Caco-2 (cell line): ENCODE measurements at regions not wholly inside any gene's neighbourhood (a gene's known extent, or its start where the extent isn't known, plus 50 kb on each side); places are given as distances from the start of the nearest gene placed in this dataset.

Experiments
- BruUV-seq: library from RNA; stranded (reverse); fragments of 400-500 nt; replicated peaks from 2 replicates; lab custom pipeline; 2021; lab: Mats Ljungman, UMichigan
- CTCF ChIA-PET: fragments of 300-600 bp; sonication (Branson Sonifier 250); formaldehyde crosslinking; loops from one replicate; lab custom pipeline; 2022; ENCODE audit warnings: antibody characterized with exemption; lab: Charles Lee
- POLR2A ChIA-PET: fragments of 300-600 bp; sonication (Branson Sonifier 250); formaldehyde crosslinking; loops from one replicate; lab custom pipeline; 2022; ENCODE audit warnings: antibody characterized with exemption; lab: Charles Lee
- DNase-seq, 2 experiments: peaks; one replicate each; pipeline versions ENCODE4 v3.0.0 to v3.0.0-alpha.2; 2020 to 2022
- H3K27me3 ChIP-seq: replicated peaks from 2 replicates; pipeline ENCODE4 v1.6.0; 2011; ENCODE audit warnings: low read length; ENCODE audit not compliant: control insufficient read depth, insufficient read depth
- H3K36me3 ChIP-seq: 2 replicates; pipeline ENCODE4 v1.5.1; 2011; ENCODE audit warnings: low read length; ENCODE audit not compliant: control insufficient read depth, insufficient read depth
- H3K4me1 ChIP-seq: fragments of 250-450 bp; sonication (Bioruptor Pico); 2 replicates; pipeline ENCODE4 v1.5.1; 2020; ENCODE audit warnings: mild to moderate bottlenecking
- H3K4me3 ChIP-seq: 2 replicates; pipeline ENCODE4 v1.5.1; 2011; ENCODE audit warnings: low read depth, mild to moderate bottlenecking, control low read depth, low read length
- H3K9me3 ChIP-seq: fragments of 250-450 bp; sonication (Bioruptor Pico); 2 replicates; pipeline ENCODE4 v1.5.1; 2020; ENCODE audit warnings: mild to moderate bottlenecking, moderate library complexity
- H3K27ac Mint-ChIP-seq: one replicate; pipeline ENCODE4 v1.8.0; 2022; ENCODE audit warnings: mixed read lengths; ENCODE audit not compliant: unreplicated experiment
- H3K27me3 Mint-ChIP-seq: one replicate; pipeline ENCODE4 v1.8.0; 2022; ENCODE audit warnings: mixed read lengths; ENCODE audit not compliant: insufficient read depth, unreplicated experiment
- H3K36me3 Mint-ChIP-seq: one replicate; pipeline ENCODE4 v1.8.0; 2022; ENCODE audit warnings: mild to moderate bottlenecking, mixed read lengths; ENCODE audit not compliant: insufficient read depth, unreplicated experiment
- H3K4me1 Mint-ChIP-seq: one replicate; pipeline ENCODE4 v1.8.0; 2022; ENCODE audit warnings: low read depth, mixed read lengths; ENCODE audit not compliant: unreplicated experiment
- H3K4me3 Mint-ChIP-seq: one replicate; pipeline ENCODE4 v1.8.0; 2022; ENCODE audit warnings: mild to moderate bottlenecking, moderate library complexity, mixed read lengths; ENCODE audit not compliant: unreplicated experiment
- H3K9me3 Mint-ChIP-seq: one replicate; pipeline ENCODE4 v1.8.0; 2022; ENCODE audit warnings: mixed read lengths; ENCODE audit not compliant: unreplicated experiment
- intact Hi-C: fragments of 100-400 bp; cut with micrococcal nuclease; formaldehyde crosslinking; loops from one replicate; pipeline ENCODE4 v1.10.0; 2022; ENCODE audit not compliant: unreplicated experiment
- TF ChIP-seq, protein P1 (sequence below), 2 experiments: fragments of 200-600 bp in 1 of 2; IDR thresholded peaks; 1 replicate in 1 of 2; 2 replicates in 1 of 2; pipeline versions ENCODE4 v1.5.1 to v1.8.0; 2011 to 2022; ENCODE audit warnings: antibody characterized with exemption in 1 of 2, control low read depth in 1 of 2, inconsistent platforms in 1 of 2, low read depth in 1 of 2, low read length in 1 of 2, mild to moderate bottlenecking in 1 of 2, moderate library complexity in 1 of 2; ENCODE audit not compliant: insufficient read depth in 1 of 2, severe bottlenecking in 1 of 2, unreplicated experiment in 1 of 2

GRCh38 chr11:11710556-11710955 is 88.8 kb upstream of the GALNT18 start:
- TF ChIP-seq, protein P1, sequence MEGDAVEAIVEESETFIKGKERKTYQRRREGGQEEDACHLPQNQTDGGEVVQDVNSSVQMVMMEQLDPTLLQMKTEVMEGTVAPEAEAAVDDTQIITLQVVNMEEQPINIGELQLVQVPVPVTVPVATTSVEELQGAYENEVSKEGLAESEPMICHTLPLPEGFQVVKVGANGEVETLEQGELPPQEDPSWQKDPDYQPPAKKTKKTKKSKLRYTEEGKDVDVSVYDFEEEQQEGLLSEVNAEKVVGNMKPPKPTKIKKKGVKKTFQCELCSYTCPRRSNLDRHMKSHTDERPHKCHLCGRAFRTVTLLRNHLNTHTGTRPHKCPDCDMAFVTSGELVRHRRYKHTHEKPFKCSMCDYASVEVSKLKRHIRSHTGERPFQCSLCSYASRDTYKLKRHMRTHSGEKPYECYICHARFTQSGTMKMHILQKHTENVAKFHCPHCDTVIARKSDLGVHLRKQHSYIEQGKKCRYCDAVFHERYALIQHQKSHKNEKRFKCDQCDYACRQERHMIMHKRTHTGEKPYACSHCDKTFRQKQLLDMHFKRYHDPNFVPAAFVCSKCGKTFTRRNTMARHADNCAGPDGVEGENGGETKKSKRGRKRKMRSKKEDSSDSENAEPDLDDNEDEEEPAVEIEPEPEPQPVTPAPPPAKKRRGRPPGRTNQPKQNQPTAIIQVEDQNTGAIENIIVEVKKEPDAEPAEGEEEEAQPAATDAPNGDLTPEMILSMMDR (IDR thresholded peaks at IDR 0.05; ENCODE audit: insufficient read depth in 1 of 2, low read depth in 1 of 2, low read length in 1 of 2, severe bottlenecking in 1 of 2, unreplicated experiment in 1 of 2): no peak
- BruUV-seq: no TSS peak
- Histone ChIP-seq H3K36me3 (no peaks in the 10 kb centered on the region), H3K4me3 (no peak overlapping the region), H3K27me3 (no peaks in the 10 kb centered on the region), H3K4me1 (no peaks in the 10 kb centered on the region), H3K9me3 (no peaks in the 10 kb centered on the region)
- ChIA-PET CTCF (no interaction called here), POLR2A (no interaction called here)
- intact Hi-C loops: no loop called here
- Mint-ChIP-seq H3K27me3 (peaks cover 16% of the 10 kb centered on the region), H3K27ac (no peak overlapping the region), H3K4me1 (no peaks in the 10 kb centered on the region), H3K36me3 (no peaks in the 10 kb centered on the region), H3K4me3 (no peak overlapping the region), H3K9me3 (peaks cover 7% of the 10 kb centered on the region)
- no peak for DNase-seq

DNA sequence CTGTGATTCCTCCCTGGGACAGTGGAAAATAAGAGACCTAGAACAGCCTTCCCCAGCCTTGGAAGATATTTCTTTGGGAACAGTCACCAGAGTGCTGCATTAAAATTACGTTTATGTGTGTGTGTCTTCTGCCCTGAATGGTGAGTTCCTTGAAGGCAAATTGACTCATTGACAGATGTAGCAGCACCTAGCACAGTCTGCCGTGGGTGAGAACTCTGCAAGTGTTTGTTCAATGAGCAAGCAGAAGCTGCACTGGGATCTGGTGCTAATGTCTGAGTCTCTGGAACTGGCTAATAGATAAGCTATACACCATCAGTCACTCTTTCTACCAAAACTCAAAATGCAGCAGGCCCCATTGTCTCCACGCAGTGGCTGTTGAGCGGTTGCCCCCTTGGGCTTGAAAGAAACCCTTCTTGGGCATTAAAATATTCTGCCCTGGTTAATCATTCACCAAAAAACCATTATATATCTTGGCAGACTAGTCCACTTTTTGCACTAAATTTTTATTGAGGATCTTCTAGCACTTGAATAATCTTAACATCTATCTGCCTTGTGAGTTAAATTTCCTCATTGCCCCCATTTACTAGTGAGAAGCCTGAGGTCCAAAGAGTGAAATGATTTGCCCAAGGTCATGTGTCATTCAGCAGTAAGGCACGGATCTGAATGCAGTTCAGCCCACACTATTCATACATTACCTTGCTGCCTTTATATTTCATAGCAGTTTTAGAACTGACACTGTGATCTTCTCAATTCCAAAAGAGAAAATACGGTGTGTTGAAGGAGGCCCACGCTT is 87.8 kb upstream of the GALNT18 start:
- H3K27me3 Mint-ChIP-seq: peaks cover 22% of the 10 kb centered on the region
- Histone ChIP-seq H3K4me3 (no peak overlapping the region), H3K36me3 (no peaks in the 10 kb centered on the region), H3K4me1 (no peaks in the 10 kb centered on the region), H3K9me3 (no peaks in the 10 kb centered on the region), H3K27me3 (no peaks in the 10 kb centered on the region)
- TF ChIP-seq, protein P1 (IDR thresholded peaks at IDR 0.05; ENCODE audit: insufficient read depth in 1 of 2, low read depth in 1 of 2, low read length in 1 of 2, severe bottlenecking in 1 of 2, unreplicated experiment in 1 of 2): no peak
- H3K36me3 Mint-ChIP-seq: no peaks in the 10 kb centered on the region
- no TSS peak for BruUV-seq
- H3K27ac Mint-ChIP-seq: no peak overlapping the region
- no peaks in the 10 kb centered on the region for H3K4me1 Mint-ChIP-seq
- CTCF ChIA-PET: no interaction called here
- intact Hi-C loops: no loop called here
- H3K9me3 Mint-ChIP-seq: no peaks in the 10 kb centered on the region
- H3K4me3 Mint-ChIP-seq: no peak overlapping the region
- POLR2A ChIA-PET: no interaction called here
- DNase-seq: no peak

DNA sequence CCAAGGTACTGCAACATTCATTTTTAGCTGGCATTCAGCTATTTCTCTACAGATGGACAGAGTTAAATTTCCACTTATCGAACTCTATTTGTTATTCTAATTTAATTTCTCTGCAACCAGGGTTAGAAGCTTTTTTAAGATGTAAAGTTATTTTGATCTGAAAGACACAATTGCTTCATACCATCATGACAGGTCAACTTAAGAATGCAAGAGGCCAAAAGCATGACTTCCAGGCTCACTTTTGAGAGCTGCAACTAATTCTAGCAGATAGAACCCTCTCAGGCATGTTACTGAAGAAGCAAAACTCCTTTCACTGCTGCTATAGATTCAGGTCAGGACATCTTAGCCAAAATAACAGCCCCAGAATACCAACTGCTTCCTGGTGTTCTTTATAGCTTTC is 86.5 kb upstream of the GALNT18 start:
- H3K36me3 Mint-ChIP-seq: no peaks in the 10 kb centered on the region
- H3K27ac Mint-ChIP-seq: no peak overlapping the region
- no peaks in the 10 kb centered on the region for H3K36me3 ChIP-seq
- no peaks in the 10 kb centered on the region for H3K9me3 Mint-ChIP-seq
- ChIA-PET POLR2A (no interaction called here), CTCF (no interaction called here)
- H3K9me3 ChIP-seq: no peaks in the 10 kb centered on the region
- no TSS peak for BruUV-seq
- no peak overlapping the region for H3K4me3 Mint-ChIP-seq
- H3K27me3 ChIP-seq: no peaks in the 10 kb centered on the region
- no peak overlapping the region for H3K4me3 ChIP-seq
- TF ChIP-seq, protein P1 (IDR thresholded peaks at IDR 0.05; ENCODE audit: insufficient read depth in 1 of 2, low read depth in 1 of 2, low read length in 1 of 2, severe bottlenecking in 1 of 2, unreplicated experiment in 1 of 2): no peak
- peaks cover 29% of the 10 kb centered on the region for H3K27me3 Mint-ChIP-seq
- H3K4me1 Mint-ChIP-seq: no peaks in the 10 kb centered on the region
- intact Hi-C loops: no loop called here
- no peak for DNase-seq
- no peaks in the 10 kb centered on the region for H3K4me1 ChIP-seq
